ENCODE measurements at regions not wholly inside any gene's neighbourhood (a gene's known extent, or its start where the extent isn't known, plus 50 kb on each side); places are given as distances from the start of the nearest gene placed in this dataset.

DNA sequence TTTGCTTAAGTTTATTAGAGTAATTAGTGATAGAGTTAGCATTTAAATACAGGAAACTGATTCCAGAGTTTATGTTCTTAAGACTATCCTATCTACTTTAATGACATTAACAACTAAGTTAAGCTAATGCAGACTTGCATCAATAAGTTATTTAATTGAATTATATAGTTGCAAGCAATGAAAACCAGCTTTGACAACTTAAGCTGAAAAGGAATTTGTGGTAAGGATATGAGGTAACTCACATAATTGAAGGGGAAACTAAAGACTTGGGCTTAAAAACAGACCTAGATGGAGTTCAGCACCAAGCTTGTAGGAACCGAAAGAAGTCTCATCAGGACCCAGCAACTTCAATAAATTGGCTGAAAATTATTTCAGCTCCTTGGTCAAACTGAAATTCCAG, 222.3 kb downstream of the IBTK start:
- H3K4me3 ChIP-seq (ENCODE audit: low read length): no peak overlapping the region
- no peak for DNase-seq (ENCODE audit: low read depth, low spot score)

DNA sequence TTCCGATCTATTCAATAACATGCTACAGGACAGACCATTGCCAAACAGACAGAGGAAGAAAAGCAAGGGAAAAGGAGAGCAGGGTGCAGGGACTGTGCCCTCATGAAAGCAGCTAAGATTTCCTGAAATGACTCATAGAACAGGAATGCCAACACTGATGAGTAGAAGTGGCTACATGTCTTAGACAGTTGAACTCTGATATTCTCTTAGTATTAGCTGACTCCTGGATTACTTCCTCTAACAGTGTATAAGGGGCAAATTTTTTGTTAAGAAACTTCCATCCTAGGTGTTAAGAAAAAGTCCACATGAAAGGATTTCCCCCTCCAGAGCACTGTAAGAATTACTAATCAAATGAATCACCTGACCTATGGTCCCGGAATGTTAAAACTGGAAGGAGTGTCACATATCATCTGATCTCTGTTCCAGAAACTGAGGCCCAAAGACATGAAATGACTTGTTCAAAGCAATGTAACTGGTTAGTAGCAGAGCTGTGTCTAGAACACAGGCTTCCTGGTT, 224.9 kb downstream of the IBTK start:
- no peak for DNase-seq (ENCODE audit: low read depth, low spot score)
- H3K4me3 ChIP-seq (ENCODE audit: low read length): no peak overlapping the region

DNA sequence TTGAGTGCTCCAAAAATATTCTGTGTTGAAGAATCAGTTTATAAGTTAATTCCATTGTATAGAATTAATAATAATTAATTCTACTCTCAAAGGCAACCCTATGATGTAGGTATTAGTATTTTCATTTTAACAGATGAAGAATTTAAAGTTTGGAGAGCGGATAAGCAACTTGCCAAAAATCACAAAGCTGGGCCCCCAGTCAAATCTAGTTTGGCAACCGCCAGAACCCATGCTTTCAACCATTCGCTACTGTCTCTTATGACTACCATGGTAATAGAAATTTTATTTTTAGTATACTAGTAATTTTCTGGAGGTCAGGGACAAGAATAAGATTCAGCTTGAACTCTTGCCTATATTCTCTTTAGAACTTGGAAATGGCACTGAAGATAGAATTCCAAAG, 229.8 kb downstream of the IBTK start:
- DNase-seq (ENCODE audit: low read depth, low spot score): no peak
- no peak overlapping the region for H3K4me3 ChIP-seq (ENCODE audit: low read length)

DNA sequence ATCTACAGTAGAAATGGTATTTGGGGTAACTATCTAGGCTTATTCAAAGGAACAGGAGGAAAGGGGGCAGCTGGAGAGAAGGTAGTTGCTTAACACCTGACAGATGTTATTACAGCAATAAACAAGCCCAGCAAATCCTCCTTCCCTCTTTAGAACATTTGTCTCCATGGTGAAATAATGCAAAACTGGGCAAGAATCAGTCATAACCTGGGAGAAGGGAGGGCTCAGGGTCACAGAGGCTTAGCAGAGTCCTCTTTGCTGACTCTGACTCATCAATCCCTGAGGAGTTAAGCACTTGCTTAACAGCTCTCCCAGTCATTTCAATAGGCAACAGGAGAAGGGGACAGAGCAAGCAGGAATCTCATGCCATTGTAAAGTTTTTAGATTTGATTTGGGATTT, 230.3 kb downstream of the IBTK start:
- H3K4me3 ChIP-seq (ENCODE audit: low read length): no peak overlapping the region
- DNase-seq (ENCODE audit: low read depth, low spot score): no peak

DNA sequence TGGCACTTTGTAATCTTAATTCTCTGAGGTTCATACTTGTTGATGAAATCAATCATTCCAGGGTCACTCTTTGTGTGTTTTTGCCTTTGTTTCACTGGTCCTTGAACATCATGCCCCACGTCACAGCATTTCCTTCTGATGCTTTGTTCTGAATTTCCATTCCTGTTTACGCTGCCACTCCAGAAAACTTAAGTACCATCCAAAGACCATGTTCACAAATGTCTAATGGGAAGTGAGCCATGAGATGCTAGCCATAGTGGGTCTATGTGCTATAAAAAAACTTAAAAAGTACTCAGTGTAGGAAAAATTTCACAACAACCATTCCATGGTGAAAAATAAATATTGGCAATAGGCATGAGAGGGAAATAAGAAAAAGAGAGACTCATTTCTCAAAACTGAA, 232.0 kb downstream of the IBTK start:
- no peak for DNase-seq (ENCODE audit: low read depth, low spot score)
- no peak overlapping the region for H3K4me3 ChIP-seq (ENCODE audit: low read length)

DNA sequence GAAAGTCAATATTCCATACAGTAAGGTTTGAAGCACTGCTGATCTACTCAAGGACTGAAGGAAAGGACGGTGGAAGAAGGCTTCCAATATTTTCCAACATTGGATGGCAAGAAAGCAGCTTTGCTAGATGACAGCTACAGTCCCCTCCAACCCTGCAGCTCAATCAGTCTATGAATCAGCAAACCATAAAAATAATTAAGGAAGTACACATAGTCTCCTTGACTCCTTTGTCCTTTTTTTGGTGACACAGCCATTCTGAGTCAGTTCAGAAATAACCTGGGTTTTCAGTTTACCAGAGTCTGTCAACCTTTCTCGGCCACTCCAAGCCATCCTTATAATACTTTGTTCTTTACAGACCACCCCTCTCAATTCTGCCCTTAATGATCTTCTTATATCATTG, 232.5 kb downstream of the IBTK start:
- DNase-seq (ENCODE audit: low read depth, low spot score): no peak

DNA sequence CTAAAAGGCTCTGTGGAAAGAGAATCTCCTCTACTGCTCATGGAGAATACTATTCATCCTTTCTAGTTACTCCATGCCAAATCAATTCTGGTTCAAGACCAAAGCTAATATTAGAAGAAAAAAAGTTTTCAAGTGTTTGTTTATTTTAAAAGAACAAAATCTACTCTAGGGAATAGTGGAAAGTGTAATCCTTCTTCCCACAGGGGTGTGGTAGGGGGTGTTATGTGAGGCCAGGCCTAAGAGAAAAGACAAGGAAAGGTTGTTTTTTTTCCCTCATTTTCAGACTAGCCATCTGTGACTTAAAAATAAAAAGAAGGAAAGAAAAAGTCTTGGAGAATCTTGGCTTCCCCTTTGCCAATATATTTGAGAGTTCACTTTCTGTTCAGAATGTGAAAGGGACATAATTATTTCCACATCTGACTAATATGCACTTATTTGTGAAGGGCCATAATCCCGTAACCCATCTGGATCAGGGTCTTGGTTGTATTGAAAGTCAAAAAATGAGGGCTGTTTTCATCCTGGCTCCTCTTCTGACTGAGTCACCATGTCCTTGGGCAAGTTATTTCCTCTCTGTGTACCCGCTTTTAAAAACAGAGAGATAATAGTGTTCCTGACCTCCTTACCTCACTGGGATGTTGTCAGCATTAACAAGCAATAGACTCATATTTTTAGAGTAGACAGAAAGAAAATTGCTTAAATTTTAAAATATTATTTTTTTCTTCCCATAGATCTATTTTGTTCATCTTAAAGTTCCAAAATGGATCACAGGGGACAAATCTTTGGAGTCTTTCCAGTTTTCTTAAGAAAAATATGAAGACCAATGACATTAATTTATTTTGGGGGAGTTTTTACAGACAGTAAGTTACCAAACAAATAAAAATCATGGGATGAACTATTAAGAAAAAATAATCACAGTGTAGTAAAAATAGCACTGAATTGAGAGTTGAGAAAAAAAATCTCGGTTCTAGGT, 233.7 kb downstream of the IBTK start:
- no peak overlapping the region for H3K4me3 ChIP-seq (ENCODE audit: low read length)
- DNase-seq (ENCODE audit: low read depth, low spot score): no peak

More for the DNA sequence above, 232.5 kb downstream of the IBTK start:
- no peak overlapping the region for H3K4me3 ChIP-seq (ENCODE audit: low read length)

DNA sequence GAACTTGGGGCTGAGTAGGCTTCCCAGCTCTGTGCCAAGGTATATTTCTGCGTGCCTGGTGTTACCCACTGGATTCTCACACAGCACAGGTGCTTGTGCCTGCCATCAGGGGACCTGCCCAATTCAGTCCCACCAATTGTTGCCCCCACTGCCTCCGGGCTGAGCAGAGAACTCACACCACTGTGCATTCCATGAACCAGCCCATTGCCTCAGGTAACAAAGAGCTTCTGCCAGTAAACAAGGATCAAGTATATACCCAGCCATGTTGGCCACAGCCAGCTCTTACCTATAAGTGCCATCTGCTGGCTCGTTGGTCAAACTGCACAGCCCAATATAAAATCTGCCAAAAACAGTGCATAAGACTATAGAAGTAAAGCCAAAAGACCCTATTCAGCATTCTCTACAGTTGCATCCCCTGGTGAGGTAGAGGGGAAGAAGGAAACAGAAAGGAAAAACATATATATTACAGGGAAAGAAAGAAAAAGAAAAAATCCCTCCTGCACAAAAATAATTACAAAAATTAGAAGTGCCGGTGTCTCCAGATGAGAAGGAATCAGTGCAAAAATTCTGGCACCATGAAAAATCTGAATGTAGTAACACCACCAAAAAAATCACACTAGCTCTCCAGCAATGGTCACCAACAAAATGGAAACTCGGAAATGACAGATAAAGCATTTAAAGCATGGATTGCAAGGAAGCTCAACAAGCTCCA, 241.4 kb downstream of the IBTK start:
- no peak overlapping the region for H3K4me3 ChIP-seq (ENCODE audit: low read length)
- DNase-seq (ENCODE audit: low read depth, low spot score): peak; percentile 30

DNA sequence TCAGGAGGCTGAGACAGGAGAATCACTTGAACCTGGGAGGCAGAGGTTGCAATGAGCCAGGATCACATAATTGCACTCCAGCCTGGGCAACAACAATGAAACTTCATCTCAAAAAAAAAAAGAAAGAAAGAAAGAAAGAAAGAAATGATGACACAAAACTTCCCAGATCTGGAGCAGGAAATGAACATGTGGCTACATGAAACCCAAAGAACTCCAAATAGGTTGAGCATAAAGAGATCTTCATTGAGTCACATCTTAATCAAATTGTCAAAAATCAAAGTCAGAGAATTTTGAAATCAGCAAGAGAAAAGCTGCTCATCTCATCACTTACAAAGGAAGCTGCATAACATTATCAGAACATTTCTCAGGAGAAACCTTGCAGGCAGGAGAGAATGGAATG, 247.0 kb downstream of the IBTK start:
- DNase-seq (ENCODE audit: low read depth, low spot score): no peak
- no peak overlapping the region for H3K4me3 ChIP-seq (ENCODE audit: low read length)

DNA sequence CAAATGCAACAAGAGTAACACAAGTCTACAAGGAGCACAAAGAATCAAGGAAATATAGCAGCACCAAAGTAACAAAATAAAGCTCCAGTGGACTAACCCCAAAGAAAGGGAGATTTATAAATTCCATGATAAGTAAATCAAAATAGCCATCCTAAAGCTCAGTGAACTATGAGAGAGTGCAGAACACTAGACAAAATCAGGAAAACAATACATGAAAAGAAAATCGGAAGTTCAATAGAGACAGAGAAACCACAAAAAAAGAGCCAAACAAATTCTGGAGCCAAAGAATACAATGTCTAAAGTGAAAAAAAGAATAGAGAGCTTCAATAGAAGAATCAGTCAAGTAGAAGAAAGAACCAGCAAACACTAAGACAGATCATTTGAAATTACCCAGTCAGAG, 247.3 kb upstream of the TENT5A start:
- DNase-seq (ENCODE audit: low read depth, low spot score): no peak
- no peak overlapping the region for H3K4me3 ChIP-seq (ENCODE audit: low read length)

DNA sequence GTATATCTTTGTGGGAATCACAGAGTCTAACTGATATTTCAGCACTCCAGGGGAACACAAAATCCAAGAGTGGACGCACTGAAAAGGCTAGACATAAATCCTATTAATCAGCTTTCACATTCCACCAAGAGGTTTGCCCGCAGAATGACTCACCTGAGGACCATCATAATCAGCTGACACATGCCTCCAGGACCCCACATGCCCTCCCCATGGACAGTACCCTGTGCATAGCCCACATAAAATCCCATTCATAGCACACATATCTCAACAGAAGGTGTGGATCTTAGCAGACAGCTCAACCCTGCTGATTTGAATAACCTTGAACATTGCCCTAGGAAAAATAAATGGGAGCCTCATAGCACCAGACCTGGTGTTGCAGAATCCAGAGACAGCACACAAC, 246.8 kb upstream of the TENT5A start:
- no peak overlapping the region for H3K4me3 ChIP-seq (ENCODE audit: low read length)
- DNase-seq (ENCODE audit: low read depth, low spot score): no peak

DNA sequence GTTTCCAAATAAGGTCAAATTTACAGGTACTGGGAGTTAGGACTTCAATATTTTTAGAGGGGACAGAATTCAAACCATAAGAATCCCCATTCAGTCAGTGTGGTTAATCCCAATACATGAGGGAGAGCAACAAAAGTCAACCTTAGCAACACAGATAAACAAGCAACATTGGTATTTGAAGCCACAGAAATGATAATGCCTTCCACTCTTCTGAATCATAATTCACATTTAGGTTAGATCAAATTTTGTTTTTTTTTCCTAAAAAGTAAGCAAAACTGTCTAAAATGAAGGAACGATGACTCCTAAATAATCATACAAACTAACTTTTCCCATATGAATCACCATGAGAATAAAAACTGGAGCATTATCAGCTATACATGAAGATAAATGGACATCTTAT, 246.0 kb upstream of the TENT5A start:
- no peak for DNase-seq (ENCODE audit: low read depth, low spot score)
- H3K4me3 ChIP-seq (ENCODE audit: low read length): no peak overlapping the region

DNA sequence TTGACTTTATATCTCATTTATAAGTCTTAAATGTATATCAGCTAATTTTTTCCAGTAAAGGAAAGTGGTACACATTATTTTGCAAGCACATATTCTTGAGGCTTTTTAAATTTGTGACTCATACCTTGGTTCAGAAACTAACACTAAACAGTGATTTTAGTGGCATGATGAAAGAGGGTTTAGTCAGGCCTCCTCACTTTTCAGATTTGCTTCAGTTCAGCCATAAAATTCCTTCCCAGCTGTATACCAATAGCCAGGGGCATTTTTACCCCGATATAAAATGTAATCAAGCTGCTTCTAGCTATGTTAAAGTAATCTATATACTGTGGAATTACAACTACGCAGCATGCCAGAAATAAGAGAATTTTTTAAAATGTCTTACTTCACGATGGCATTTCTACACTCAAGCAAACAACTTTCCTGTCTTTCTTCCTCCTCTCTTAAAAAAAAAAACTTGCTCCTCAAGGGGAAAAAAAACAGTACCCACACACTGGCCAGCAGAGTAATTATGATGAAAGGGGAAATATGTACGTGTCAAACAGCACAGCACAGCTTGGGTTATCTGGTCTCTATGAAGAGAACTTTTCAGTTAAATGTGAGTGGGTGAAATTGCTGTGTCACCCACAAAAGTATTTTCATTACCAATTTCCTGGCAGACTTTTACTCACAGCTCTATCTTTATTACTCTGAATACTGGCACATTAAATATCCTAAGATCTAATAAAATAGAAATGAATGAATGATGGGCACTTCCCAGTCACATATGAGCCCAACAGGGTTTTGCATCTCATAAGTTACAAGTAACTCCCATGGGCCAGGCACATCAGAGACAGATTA, 244.8 kb upstream of the TENT5A start:
- H3K4me3 ChIP-seq (ENCODE audit: low read length): no peak overlapping the region
- DNase-seq (ENCODE audit: low read depth, low spot score): no peak

DNA sequence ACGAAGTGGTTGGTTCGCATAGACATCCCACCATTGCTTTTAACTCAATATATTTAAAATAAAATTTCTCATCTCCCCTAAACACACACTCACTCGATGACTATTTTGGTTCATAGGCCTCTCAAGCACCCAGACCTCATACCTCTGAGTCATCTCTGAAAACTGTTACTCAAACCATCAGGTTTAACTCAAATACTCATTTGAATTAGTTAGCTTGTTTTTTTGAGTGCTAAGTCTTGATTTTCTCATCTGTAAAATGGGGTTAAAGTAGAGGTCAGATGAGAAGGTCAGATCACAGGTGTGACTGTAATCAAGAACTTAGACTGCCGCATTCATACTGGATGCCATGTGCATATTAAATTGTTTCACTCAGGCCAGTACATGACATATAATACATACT, 243.9 kb upstream of the TENT5A start:
- H3K4me3 ChIP-seq (ENCODE audit: low read length): no peak overlapping the region
- no peak for DNase-seq (ENCODE audit: low read depth, low spot score)

DNA sequence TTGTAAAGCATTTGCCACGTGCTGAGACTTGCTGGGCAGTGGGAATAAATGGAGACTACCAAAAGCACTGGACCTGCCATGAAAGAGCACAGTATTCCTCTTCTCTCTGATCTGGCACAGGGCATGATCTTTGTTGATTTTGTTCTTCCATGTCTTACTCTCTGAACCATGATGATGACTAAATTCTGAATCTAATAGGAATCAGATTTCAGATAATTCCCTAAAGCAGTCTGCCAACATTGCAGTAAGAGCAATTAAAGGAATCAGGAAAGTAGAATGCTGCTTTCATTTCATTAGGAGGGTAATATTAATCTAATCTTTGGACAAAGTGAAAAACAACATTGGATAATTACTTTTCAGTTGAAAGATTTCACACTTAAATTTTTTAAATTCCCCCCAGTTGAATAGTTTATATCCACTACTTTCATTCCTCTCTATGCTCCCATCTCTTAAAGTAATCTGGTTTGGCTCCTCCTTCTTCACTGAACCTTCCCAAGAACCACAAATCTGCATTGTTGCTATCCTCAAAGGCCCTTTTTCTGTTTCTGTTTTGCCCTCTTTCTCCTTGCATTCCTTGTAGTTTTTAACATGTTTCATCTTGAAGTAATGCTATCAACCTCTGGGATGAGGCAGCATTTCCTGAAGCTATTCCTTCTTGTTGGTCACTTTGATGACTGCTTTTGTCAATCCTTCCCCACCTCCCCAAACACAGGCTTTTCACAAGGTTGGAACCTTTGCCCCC, 243.2 kb upstream of the TENT5A start:
- DNase-seq (ENCODE audit: low read depth, low spot score): no peak
- H3K4me3 ChIP-seq (ENCODE audit: low read length): no peak overlapping the region

DNA sequence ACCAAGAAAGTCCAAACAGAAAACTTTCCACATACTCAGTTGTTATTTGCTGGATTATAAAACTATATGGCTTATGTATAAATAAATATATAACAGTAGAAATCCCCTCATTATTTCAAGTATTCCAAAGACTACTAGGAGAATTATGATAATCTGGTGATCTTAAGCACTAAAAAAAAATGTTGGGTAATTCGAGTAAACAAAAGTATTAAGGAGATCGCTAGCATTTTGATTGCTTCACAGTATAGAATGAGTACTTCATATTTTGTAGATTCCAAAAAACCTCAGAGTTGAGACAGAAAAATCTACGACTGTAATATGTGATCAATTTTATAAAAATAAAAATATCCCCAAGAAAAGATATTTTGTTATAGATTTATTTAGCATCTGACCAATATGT, 236.4 kb upstream of the TENT5A start:
- H3K4me3 ChIP-seq (ENCODE audit: low read length): no peak overlapping the region
- no peak for DNase-seq (ENCODE audit: low read depth, low spot score)

DNA sequence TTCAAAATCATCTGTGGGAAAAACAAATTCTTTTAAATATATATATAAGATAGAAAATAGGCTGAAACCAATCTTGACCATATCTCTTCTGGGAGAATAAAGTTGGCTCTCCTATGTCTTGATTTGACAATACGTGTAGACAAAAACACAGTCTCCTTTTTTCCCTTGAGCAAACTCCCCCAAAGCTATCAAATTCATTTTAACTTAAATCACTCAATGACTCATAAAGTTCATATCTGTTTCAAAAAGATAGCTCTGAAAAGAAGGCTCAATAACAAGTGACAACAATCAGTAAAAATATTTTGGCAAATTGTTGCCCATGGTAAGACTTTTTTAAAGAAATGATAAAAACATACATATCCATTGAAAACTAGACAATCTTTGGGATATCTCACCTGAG, 236.0 kb upstream of the TENT5A start:
- H3K4me3 ChIP-seq (ENCODE audit: low read length): no peak overlapping the region
- DNase-seq (ENCODE audit: low read depth, low spot score): no peak

DNA sequence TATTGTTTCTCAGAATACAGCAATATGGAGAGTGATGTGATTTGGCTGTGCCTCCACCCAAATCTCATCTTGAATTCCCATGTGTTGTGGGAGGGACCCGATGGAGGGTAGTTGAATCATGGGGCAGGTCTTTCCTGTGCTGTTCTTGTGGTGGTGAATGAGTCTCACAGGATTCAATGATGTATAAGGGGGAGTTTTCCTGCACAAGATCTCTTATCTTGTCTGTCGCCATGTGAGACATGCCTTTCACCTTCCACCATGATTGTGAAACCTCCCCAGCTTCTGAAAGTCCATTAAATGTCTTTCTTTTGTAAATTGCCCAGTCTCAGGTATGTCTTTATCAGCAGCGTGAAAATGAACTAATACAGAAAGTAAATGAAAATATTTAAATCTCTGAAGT, 234.8 kb upstream of the TENT5A start:
- H3K4me3 ChIP-seq (ENCODE audit: low read length): no peak overlapping the region
- no peak for DNase-seq (ENCODE audit: low read depth, low spot score)

DNA sequence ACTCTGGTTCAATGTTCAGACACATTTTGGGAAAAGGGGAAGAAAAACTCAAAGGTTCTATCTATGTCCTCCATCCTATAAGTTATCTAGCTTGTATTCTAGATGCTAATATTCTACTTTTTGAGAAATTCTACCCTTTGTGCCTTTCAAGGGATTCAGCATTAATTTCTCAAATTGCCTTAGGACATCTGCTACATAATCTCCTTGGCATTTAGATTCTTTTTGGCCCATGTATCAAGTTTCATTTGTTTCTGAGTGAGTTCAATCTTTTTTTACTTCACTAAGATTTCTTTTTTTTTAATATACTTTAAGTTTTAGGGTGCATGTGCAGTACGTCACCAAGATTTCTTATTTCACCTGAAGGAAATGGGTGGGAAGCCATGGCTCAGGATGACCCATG, 232.7 kb upstream of the TENT5A start:
- H3K4me3 ChIP-seq (ENCODE audit: low read length): no peak overlapping the region
- no peak for DNase-seq (ENCODE audit: low read depth, low spot score)

Data from Jurkat, Clone E6-1 (cell line).